H1 (cell line): ENCODE measurements at regions not wholly inside any gene's neighbourhood (a gene's known extent, or its start where the extent isn't known, plus 50 kb on each side); places are given as distances from the start of the nearest gene placed in this dataset.
A peak's percentile ranks its signal among the peaks of the same experiment; 100 is the strongest.

Experiments used
- CTCF ChIA-PET: fragments of 300-600 bp; sonication (Branson Sonifier 250); formaldehyde crosslinking; loops from one replicate; lab custom pipeline; 2021; ENCODE audit not compliant: partially characterized antibody; lab: Charles Lee
- POLR2A ChIA-PET: fragments of 300-600 bp; sonication (Branson Sonifier 250); formaldehyde crosslinking; loops from one replicate; lab custom pipeline; 2021; ENCODE audit warnings: inconsistent platforms; ENCODE audit not compliant: partially characterized antibody; lab: Charles Lee
- DNase-seq, 2 experiments: peaks; one replicate each; pipeline versions ENCODE4 v3.0.0 to v3.0.0-alpha.2; 2010 to 2022; ENCODE audit warnings: low spot score in 2 of 2, low read depth in 1 of 2, mixed read lengths in 1 of 2
- FAIRE-seq: peaks from 2 replicates; lab custom pipeline; 2011; peaks lifted over from hg19 to GRCh38; lab: Jason Lieb, UNC
- H2AFZ ChIP-seq: 2 replicates; pipeline ENCODE4 v1.8.1; 2012; ENCODE audit warnings: low read length, inconsistent platforms
- H2AK5ac ChIP-seq: 2 replicates; pipeline ENCODE4 v1.6.1; 2013; ENCODE audit warnings: low read depth, low read length
- H2BK120ac ChIP-seq: replicated peaks from 2 replicates; pipeline ENCODE3; 2013; ENCODE audit warnings: low read depth, low read length, inconsistent platforms
- H2BK12ac ChIP-seq: 2 replicates; pipeline ENCODE4 v1.6.1; 2013; ENCODE audit warnings: low read depth, low read length
- H2BK15ac ChIP-seq: 2 replicates; pipeline ENCODE4 v1.6.1; 2013; ENCODE audit warnings: low read length
- H2BK20ac ChIP-seq: 2 replicates; pipeline ENCODE4 v1.6.1; 2013; ENCODE audit warnings: low read length
- H2BK5ac ChIP-seq: 2 replicates; pipeline ENCODE4 v1.6.1; 2013; ENCODE audit warnings: low read depth, low read length
- H3K14ac ChIP-seq: 2 replicates; pipeline ENCODE4 v1.6.1; 2013; ENCODE audit warnings: inconsistent platforms; ENCODE audit not compliant: insufficient read length
- H3K18ac ChIP-seq: 2 replicates; pipeline ENCODE4 v1.6.1; 2013; ENCODE audit warnings: low read length; ENCODE audit errors: extremely low read depth
- H3K23ac ChIP-seq: 2 replicates; pipeline ENCODE4 v1.6.1; 2013; ENCODE audit warnings: inconsistent platforms; ENCODE audit not compliant: insufficient read length
- H3K23me2 ChIP-seq: 2 replicates; pipeline ENCODE4 v1.6.1; 2013; ENCODE audit warnings: low read depth, low read length
- H3K27ac ChIP-seq: 2 replicates; pipeline ENCODE4 v1.6.1; 2011; ENCODE audit warnings: low read depth, low read length, inconsistent platforms
- H3K27me3 ChIP-seq, 4 experiments: replicated peaks in 1 of 4; 1 replicate in 1 of 4; 2 replicates in 3 of 4; pipeline versions ENCODE4 v1.6.1 to v1.8.1; 2011 to 2013; ENCODE audit warnings: low read length in 3 of 4, mild to moderate bottlenecking in 3 of 4, inconsistent platforms in 2 of 4, mixed read lengths in 2 of 4, moderate library complexity in 1 of 4; ENCODE audit not compliant: control insufficient read depth in 3 of 4, insufficient read depth in 3 of 4; ENCODE audit errors: extremely low read depth in 1 of 4
- H3K36me3 ChIP-seq, 4 experiments: 2 replicates each; pipeline versions ENCODE4 v1.6.1 to v1.8.1; 2011 to 2013; ENCODE audit warnings: mild to moderate bottlenecking in 4 of 4, low read length in 3 of 4, moderate library complexity in 2 of 4, control low read depth in 1 of 4, inconsistent platforms in 1 of 4; ENCODE audit not compliant: insufficient read depth in 4 of 4, control insufficient read depth in 2 of 4
- H3K4ac ChIP-seq: replicated peaks from 2 replicates; pipeline ENCODE3; 2013; ENCODE audit warnings: low read length, low read depth, mixed read lengths, inconsistent platforms; ENCODE audit not compliant: insufficient read length
- H3K4me1 ChIP-seq, 4 experiments: replicated peaks in 1 of 4; 1 replicate in 1 of 4; 2 replicates in 3 of 4; pipeline versions ENCODE4 v1.6.1 to v1.8.1; 2011 to 2013; ENCODE audit warnings: low read length in 3 of 4, inconsistent platforms in 2 of 4, mixed read lengths in 1 of 4; ENCODE audit not compliant: insufficient read depth in 4 of 4, control insufficient read depth in 3 of 4
- H3K4me2 ChIP-seq, 2 experiments: 2 replicates each; pipeline versions ENCODE4 v1.6.1 to v1.8.1; 2011 to 2013; ENCODE audit warnings: low read depth in 2 of 2, low read length in 2 of 2, control low read depth in 1 of 2, inconsistent platforms in 1 of 2, mild to moderate bottlenecking in 1 of 2; ENCODE audit not compliant: insufficient read depth in 1 of 2
- H3K4me3 ChIP-seq, 4 experiments: fragments of 200-600, 300-600 bp in 1 of 4; sonication (generic), shearing (Covaris generic), sonication (Bioruptor Twin) in 1 of 4; 2 replicates each; pipeline versions ENCODE4 v1.5.1 to v1.8.1; 2011 to 2016; ENCODE audit warnings: low read length in 4 of 4, low read depth in 3 of 4, control low read depth in 2 of 4, inconsistent platforms in 2 of 4, mild to moderate bottlenecking in 2 of 4, mixed read lengths in 1 of 4, moderate library complexity in 1 of 4; ENCODE audit not compliant: insufficient read depth in 2 of 4; ENCODE audit errors: extremely low read depth in 1 of 4
- H3K56ac ChIP-seq: replicated peaks from 2 replicates; pipeline ENCODE3; 2013; ENCODE audit warnings: low read depth, mild to moderate bottlenecking, mixed read lengths, low read length, inconsistent platforms; ENCODE audit not compliant: insufficient read length
- H3K79me1 ChIP-seq: 2 replicates; pipeline ENCODE4 v1.6.1; 2013; ENCODE audit warnings: low read depth, low read length, control low read depth
- H3K79me2 ChIP-seq, 2 experiments: 2 replicates each; pipeline versions ENCODE4 v1.6.1 to v1.8.1; 2012 to 2013; ENCODE audit warnings: low read length in 2 of 2, mild to moderate bottlenecking in 2 of 2, inconsistent platforms in 1 of 2; ENCODE audit not compliant: insufficient read depth in 2 of 2, control insufficient read depth in 1 of 2
- H3K9ac ChIP-seq, 4 experiments: replicated peaks in 1 of 4; 1 replicate in 1 of 4; 2 replicates in 3 of 4; pipeline versions ENCODE4 v1.6.1 to v1.8.1; 2011 to 2013; ENCODE audit warnings: low read depth in 3 of 4, low read length in 3 of 4, control low read depth in 2 of 4, mild to moderate bottlenecking in 2 of 4, moderate library complexity in 2 of 4, inconsistent platforms in 1 of 4; ENCODE audit errors: extremely low read depth in 1 of 4
- H3K9me3 ChIP-seq, 2 experiments: 2 replicates each; pipeline versions ENCODE4 v1.6.1 to v1.8.1; 2012 to 2013; ENCODE audit warnings: mild to moderate bottlenecking in 2 of 2, moderate library complexity in 2 of 2, control low read depth in 1 of 2, inconsistent platforms in 1 of 2, low read depth in 1 of 2, low read length in 1 of 2, mixed read lengths in 1 of 2; ENCODE audit not compliant: insufficient read depth in 2 of 2
- H4K20me1 ChIP-seq, 2 experiments: replicated peaks in 1 of 2; 2 replicates each; pipeline versions ENCODE3 to v1.8.1; 2011 to 2013; ENCODE audit warnings: inconsistent platforms in 2 of 2, low read length in 2 of 2, mild to moderate bottlenecking in 1 of 2; ENCODE audit not compliant: insufficient read depth in 2 of 2, control insufficient read depth in 1 of 2
- H4K5ac ChIP-seq: 2 replicates; pipeline ENCODE4 v1.6.1; 2013; ENCODE audit warnings: low read length, low read depth, mixed read lengths, inconsistent platforms; ENCODE audit not compliant: insufficient read length
- H4K8ac ChIP-seq: 2 replicates; pipeline ENCODE4 v1.8.0; 2013; ENCODE audit warnings: mild to moderate bottlenecking, moderate library complexity, low read length, inconsistent platforms; ENCODE audit not compliant: insufficient read depth; ENCODE audit errors: extremely low read depth
- H4K91ac ChIP-seq: replicated peaks from 2 replicates; pipeline ENCODE3; 2013; ENCODE audit warnings: low read length, mixed read lengths, inconsistent platforms; ENCODE audit not compliant: insufficient read length
- ATF3 ChIP-seq: IDR thresholded peaks from 2 replicates; pipeline ENCODE4 v1.6.1; 2011; ENCODE audit warnings: low read depth, mild to moderate bottlenecking, low read length; ENCODE audit not compliant: insufficient read depth
- CHD1 ChIP-seq: IDR thresholded peaks from 2 replicates; pipeline ENCODE4 v1.6.1; 2012; ENCODE audit warnings: low read depth, low read length, improper control_type of control experiment
- CTBP2 ChIP-seq: IDR thresholded peaks from 2 replicates; pipeline ENCODE4 v1.7.0; 2011; ENCODE audit warnings: borderline replicate concordance, mild to moderate bottlenecking, moderate library complexity, mixed read lengths, low read length; ENCODE audit not compliant: insufficient read depth, insufficient read length
- GABPA ChIP-seq: IDR thresholded peaks from 2 replicates; pipeline ENCODE4 v1.6.1; 2011; ENCODE audit warnings: mild to moderate bottlenecking, low read length, moderate library complexity, borderline replicate concordance; ENCODE audit not compliant: insufficient read depth
- NANOG ChIP-seq: IDR thresholded peaks from 2 replicates; pipeline ENCODE4 v1.6.1; 2011; ENCODE audit warnings: low read length, low read depth, mild to moderate bottlenecking, inconsistent platforms; ENCODE audit not compliant: insufficient read depth, poor library complexity, severe bottlenecking
- SUZ12 ChIP-seq: fragments of 200-600 bp; sonication (generic); IDR thresholded peaks from 2 replicates; pipeline ENCODE4 v1.6.1; 2012; ENCODE audit warnings: mild to moderate bottlenecking, inconsistent platforms, low read length, moderate library complexity, mixed read lengths
- WGBS, 2 experiments: shearing (Covaris generic) in 1 of 2; methylation state at CpG; one replicate each; pipeline versions ENCODE4 v1.1.6 to v1.1.7; 2013 to 2015; ENCODE audit warnings: low lambda C conversion rate in 2 of 2, mixed read lengths in 2 of 2, inconsistent platforms in 1 of 2, low coverage in 1 of 2, missing lambda C conversion rate in 1 of 2; ENCODE audit not compliant: insufficient replicate concordance in 2 of 2, insufficient coverage in 1 of 2, insufficient read length in 1 of 2; ENCODE audit errors: extremely low coverage in 1 of 2, missing lambda C conversion rate in 1 of 2; 5-methylcytosine and 5-hydroxymethylcytosine counted together
- TF ChIP-seq, protein P1 (sequence below): IDR thresholded peaks from 2 replicates; pipeline ENCODE4 v1.6.1; 2012; ENCODE audit warnings: inconsistent platforms
- TF ChIP-seq, protein P2 (sequence below): IDR thresholded peaks from 2 replicates; pipeline ENCODE4 v1.6.1; 2012; ENCODE audit warnings: low read length, inconsistent platforms

DNA sequence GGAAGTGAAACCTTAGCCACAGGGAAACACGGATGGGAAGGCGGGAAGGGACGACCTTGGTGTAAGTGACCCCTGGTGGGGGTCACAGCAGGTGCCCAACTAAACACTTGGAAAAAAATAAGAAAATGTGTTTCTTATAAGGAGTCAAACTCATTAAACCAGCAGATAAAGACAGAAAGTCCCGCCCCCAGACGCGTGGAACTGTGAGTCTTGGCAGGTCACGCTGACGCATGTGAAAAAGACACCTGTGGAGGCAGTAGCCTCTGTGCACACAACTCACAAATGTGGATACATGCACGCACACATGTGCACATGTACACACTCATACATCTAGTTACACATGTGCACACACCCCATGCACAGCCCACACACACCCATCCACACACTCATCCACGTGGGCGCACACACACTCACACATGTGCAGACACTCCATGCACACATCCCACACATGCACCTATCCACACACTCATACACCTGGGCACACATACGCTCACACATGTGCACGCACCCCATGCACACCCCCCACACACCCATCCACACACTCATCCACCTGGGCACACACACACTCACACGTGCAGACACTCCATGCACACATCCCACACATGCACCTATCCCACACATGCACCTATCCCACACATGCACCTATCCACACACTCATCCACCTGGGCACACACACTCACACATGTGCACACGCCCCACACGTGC lies 432.4 kb downstream of the SOX9 start:
- Histone ChIP-seq H3K4me1 (peaks cover 0 to 4% (median 0%) of the 10 kb centered on the region in 4 experiments; a peak in 1 of 7 replicates), H4K91ac (no peak overlapping the region), H3K23me2 (peaks cover 9% of the 10 kb centered on the region; the same call in 1 of the 2 replicates), H3K79me1 (peaks cover 4% of the 10 kb centered on the region; the same call in 1 of the 2 replicates), H4K5ac (no peak overlapping the region), H3K4me2 (no peak overlapping the region), H2BK120ac (no peak overlapping the region), H4K20me1 (peaks cover 3 to 13% of the 10 kb centered on the region in 2 experiments), H3K9me3 (no peaks in the 10 kb centered on the region), H2BK20ac (no peak overlapping the region), H3K36me3 (no peaks in the 10 kb centered on the region), H2AFZ (no peak overlapping the region), H3K23ac (no peak overlapping the region), H3K14ac (no peak overlapping the region), H3K27me3 (no peaks in the 10 kb centered on the region), H3K4me3 (no peak overlapping the region), H3K27ac (no peak overlapping the region), H2BK15ac (no peak overlapping the region), H3K4ac (no peak overlapping the region), H2BK5ac (0 out of 2 replicates have a peak overlapping the region, but pooled peaks have one; percentile 24), H3K79me2 (no peaks in the 10 kb centered on the region), H2AK5ac (peak overlapping the region; percentile 72; the same call in 1 of the 2 replicates), H4K8ac (no peak overlapping the region), H3K56ac (no peak overlapping the region), H3K9ac (peak overlapping the region in 1 of 4 experiments; percentile 4; a peak in 1 of 7 replicates), H2BK12ac (no peak overlapping the region), H3K18ac (peak overlapping the region; percentile 6; the same call in 1 of the 2 replicates)
- 92% methylated on average over 16 of the region's 16 CpGs; no CpG with 5 or more reads in 1 of the 2 experiments for WGBS, 2 experiments
- FAIRE-seq: no peak
- CTCF ChIA-PET: interaction anchor here (0.7 kb wide), 1 partner anchor 202 kb away, joined by 3 read pairs; no protein-coding TSS in a partner anchor
- DNase-seq: no peak
- POLR2A ChIA-PET: no interaction called here
- TF ChIP-seq SUZ12: no peak
- TF ChIP-seq ATF3: no peak
- TF ChIP-seq CHD1: no peak
- TF ChIP-seq NANOG: no peak
- TF ChIP-seq GABPA: no peak
- TF ChIP-seq CTBP2: no peak
- TF ChIP-seq, protein P1, sequence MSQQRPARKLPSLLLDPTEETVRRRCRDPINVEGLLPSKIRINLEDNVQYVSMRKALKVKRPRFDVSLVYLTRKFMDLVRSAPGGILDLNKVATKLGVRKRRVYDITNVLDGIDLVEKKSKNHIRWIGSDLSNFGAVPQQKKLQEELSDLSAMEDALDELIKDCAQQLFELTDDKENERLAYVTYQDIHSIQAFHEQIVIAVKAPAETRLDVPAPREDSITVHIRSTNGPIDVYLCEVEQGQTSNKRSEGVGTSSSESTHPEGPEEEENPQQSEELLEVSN: no peak
- TF ChIP-seq, protein P2, sequence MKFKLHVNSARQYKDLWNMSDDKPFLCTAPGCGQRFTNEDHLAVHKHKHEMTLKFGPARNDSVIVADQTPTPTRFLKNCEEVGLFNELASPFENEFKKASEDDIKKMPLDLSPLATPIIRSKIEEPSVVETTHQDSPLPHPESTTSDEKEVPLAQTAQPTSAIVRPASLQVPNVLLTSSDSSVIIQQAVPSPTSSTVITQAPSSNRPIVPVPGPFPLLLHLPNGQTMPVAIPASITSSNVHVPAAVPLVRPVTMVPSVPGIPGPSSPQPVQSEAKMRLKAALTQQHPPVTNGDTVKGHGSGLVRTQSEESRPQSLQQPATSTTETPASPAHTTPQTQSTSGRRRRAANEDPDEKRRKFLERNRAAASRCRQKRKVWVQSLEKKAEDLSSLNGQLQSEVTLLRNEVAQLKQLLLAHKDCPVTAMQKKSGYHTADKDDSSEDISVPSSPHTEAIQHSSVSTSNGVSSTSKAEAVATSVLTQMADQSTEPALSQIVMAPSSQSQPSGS: no peak
